Effector memory CD8-positive, alpha-beta T cell (primary cell): ENCODE measurements at regions not wholly inside any gene's neighbourhood (a gene's known extent, or its start where the extent isn't known, plus 50 kb on each side); places are given as distances from the start of the nearest gene placed in this dataset.
"Not testable (repeated sequence)": the region's sequence is repeated elsewhere in the genome, so short reads cannot be mapped to it uniquely, and the experiment has no call there.

Experiments
- ATAC-seq: fragments of 150-1000 bp; cut with Tn5 transposase; replicated peaks from 2 replicates; pipeline ENCODE4 v1.10.0; 2021; ENCODE audit warnings: mild to moderate bottlenecking, moderate library complexity
- DNase-seq, 3 experiments: peaks; one replicate each; pipeline ENCODE4 v3.0.0; 2021
- H3K27ac Mint-ChIP-seq, 2 donors: one replicate each; pipeline ENCODE4 v1.8.0; 2022; ENCODE audit warnings: mild to moderate bottlenecking in 2 of 2, mixed read lengths in 2 of 2, moderate library complexity in 2 of 2
- H3K27me3 Mint-ChIP-seq, 2 donors: one replicate each; pipeline ENCODE4 v1.8.0; 2022; ENCODE audit warnings: mixed read lengths in 2 of 2
- H3K36me3 Mint-ChIP-seq: one replicate; pipeline ENCODE4 v1.8.0; 2022; ENCODE audit warnings: mild to moderate bottlenecking, moderate library complexity, mixed read lengths; ENCODE audit not compliant: insufficient read depth
- H3K4me1 Mint-ChIP-seq, 2 donors: one replicate each; pipeline ENCODE4 v1.8.0; 2022; ENCODE audit warnings: low read depth in 2 of 2, mixed read lengths in 2 of 2
- H3K4me3 Mint-ChIP-seq, 2 donors: one replicate each; pipeline ENCODE4 v1.8.0; 2022; ENCODE audit warnings: mild to moderate bottlenecking in 2 of 2, mixed read lengths in 2 of 2, moderate library complexity in 2 of 2
- H3K9me3 Mint-ChIP-seq, 2 donors: one replicate each; pipeline ENCODE4 v1.8.0; 2022; ENCODE audit warnings: mixed read lengths in 2 of 2

- ATAC-seq, H3K9me3 Mint-ChIP-seq, H3K4me1 Mint-ChIP-seq, H3K4me3 Mint-ChIP-seq, H3K27ac Mint-ChIP-seq, H3K27me3 Mint-ChIP-seq, DNase-seq, H3K36me3 Mint-ChIP-seq: not testable (repeated sequence)
Measured at GRCh38 chr15:20785151-20785936, 80.8 kb downstream of the POTEB2 start.

GRCh38 chr15:20783598-20784184 is 82.4 kb downstream of the POTEB2 start:
- H3K27me3 Mint-ChIP-seq, DNase-seq, H3K9me3 Mint-ChIP-seq, H3K36me3 Mint-ChIP-seq, H3K27ac Mint-ChIP-seq, H3K4me1 Mint-ChIP-seq, ATAC-seq, H3K4me3 Mint-ChIP-seq: not testable (repeated sequence)

GRCh38 chr15:20775412-20775811 is 90.7 kb downstream of the POTEB2 start:
- H3K27me3 Mint-ChIP-seq, DNase-seq, H3K27ac Mint-ChIP-seq, H3K4me3 Mint-ChIP-seq, H3K9me3 Mint-ChIP-seq, H3K4me1 Mint-ChIP-seq, H3K36me3 Mint-ChIP-seq: not testable (repeated sequence)
- ATAC-seq = peak; percentile 42

DNA sequence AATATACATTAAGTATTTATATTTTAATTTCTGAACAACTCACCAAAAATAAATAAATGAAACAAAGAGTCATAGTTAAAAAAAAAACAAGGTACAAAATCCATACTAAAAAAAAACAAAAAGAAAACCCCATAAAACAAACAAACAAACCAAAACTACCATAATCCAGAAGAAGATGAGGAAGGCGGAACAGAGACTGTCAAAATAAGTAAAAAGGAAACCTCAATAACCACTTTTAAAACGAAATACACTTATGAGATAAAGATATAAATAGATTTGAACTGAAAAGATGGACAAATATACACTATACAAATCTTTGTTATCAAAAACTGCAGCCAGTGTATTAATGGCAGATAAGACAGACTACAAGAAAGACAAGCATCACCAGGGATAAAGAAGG is 98.2 kb downstream of the POTEB2 start:
- H3K4me3 Mint-ChIP-seq, H3K27ac Mint-ChIP-seq, H3K27me3 Mint-ChIP-seq, ATAC-seq, DNase-seq, H3K36me3 Mint-ChIP-seq, H3K4me1 Mint-ChIP-seq, H3K9me3 Mint-ChIP-seq: not testable (repeated sequence)

DNA sequence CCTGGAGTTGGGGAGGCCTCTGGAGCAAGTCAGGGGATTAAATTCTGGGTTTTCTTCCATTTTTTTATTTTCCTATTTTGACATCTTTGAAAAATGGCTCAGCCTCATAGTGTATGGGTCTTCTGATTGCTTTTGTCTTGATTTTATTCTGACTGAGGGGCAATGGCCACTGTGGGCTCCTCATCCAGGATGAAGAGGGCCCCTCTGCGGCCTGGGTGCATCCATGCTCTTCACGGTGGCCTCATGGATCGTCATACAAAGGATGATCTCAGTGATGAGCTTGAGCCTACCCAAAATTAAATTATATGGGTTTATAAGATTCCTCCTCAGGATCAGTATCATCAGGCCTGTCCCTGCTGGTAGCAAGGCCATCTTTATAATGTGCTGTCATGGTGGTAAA is 103.7 kb downstream of the POTEB2 start:
- H3K36me3 Mint-ChIP-seq, H3K27ac Mint-ChIP-seq, H3K27me3 Mint-ChIP-seq, H3K4me3 Mint-ChIP-seq, DNase-seq, ATAC-seq, H3K9me3 Mint-ChIP-seq, H3K4me1 Mint-ChIP-seq: not testable (repeated sequence)

DNA sequence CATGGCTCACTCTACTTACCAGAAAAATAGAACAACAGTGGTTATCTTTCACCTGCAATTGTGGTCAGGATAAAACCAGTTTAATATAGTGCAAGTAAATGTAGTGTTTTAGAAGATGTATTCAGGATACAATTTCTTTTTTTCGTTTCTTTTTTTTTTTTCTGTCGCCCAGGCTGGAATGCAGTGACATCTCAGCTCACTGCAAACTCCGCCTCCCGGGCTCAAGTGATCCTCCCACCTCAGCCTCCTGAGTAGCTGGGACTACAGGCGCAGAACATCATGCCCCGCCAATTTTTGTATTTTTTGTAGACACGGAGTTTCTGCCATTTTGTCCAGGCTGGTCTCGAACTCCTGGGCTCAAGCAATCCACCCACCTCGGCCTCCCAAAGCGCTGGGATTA is 109.7 kb downstream of the POTEB2 start:
- DNase-seq, H3K36me3 Mint-ChIP-seq, H3K27ac Mint-ChIP-seq, H3K9me3 Mint-ChIP-seq, ATAC-seq, H3K27me3 Mint-ChIP-seq, H3K4me1 Mint-ChIP-seq: not testable (repeated sequence)
- peak overlapping the region in 1 of 2 donors; percentile 71 for H3K4me3 Mint-ChIP-seq

- H3K9me3 Mint-ChIP-seq, H3K4me1 Mint-ChIP-seq, H3K27me3 Mint-ChIP-seq, H3K27ac Mint-ChIP-seq, H3K36me3 Mint-ChIP-seq: not testable (repeated sequence)
- DNase-seq = peak in 2 of 3 experiments; percentile 10 to 13
- peak; percentile 55 for ATAC-seq
- H3K4me3 Mint-ChIP-seq = peak overlapping the region in 1 of 2 donors; percentile 71
Measured at GRCh38 chr15:20755665-20756398, 110.3 kb downstream of the POTEB2 start.

- DNase-seq, H3K4me3 Mint-ChIP-seq, H3K4me1 Mint-ChIP-seq, H3K27ac Mint-ChIP-seq, H3K27me3 Mint-ChIP-seq, H3K36me3 Mint-ChIP-seq, ATAC-seq, H3K9me3 Mint-ChIP-seq: not testable (repeated sequence)
Measured at GRCh38 chr15:20733493-20733892, 132.6 kb downstream of the POTEB2 start.
